ENCODE measurements at regions not wholly inside any gene's neighbourhood (a gene's known extent, or its start where the extent isn't known, plus 50 kb on each side); places are given as distances from the start of the nearest gene placed in this dataset.

GRCh38 chr13:78193846-78194245, 275.2 kb upstream of the EDNRB start:
- TF ChIP-seq CTCF (conservative IDR thresholded peaks at IDR 0.05; ENCODE audit: low read depth in 2 of 2) (no peak), POLR2AphosphoS5 (IDR thresholded peaks at IDR 0.05; ENCODE audit: low read depth) (no peak), CREB1 (CRISPR knock-in tag; IDR thresholded peaks at IDR 0.05; ENCODE audit: low read depth) (no peak), REST (IDR thresholded peaks at IDR 0.05; ENCODE audit: unreplicated experiment) (no peak), EZH2phosphoT487 (IDR thresholded peaks at IDR 0.05; ENCODE audit: unreplicated experiment) (no peak), STAT1 (IDR thresholded peaks at IDR 0.05; ENCODE audit: unreplicated experiment) (no peak), JUNB (IDR thresholded peaks at IDR 0.05; ENCODE audit: unreplicated experiment) (no peak), ZNF462 (CRISPR knock-in tag; IDR thresholded peaks at IDR 0.05) (no peak), EZH2 (IDR thresholded peaks at IDR 0.05; ENCODE audit: low read depth, unreplicated experiment) (no peak), ETS1 (IDR thresholded peaks at IDR 0.05) (no peak), NANOG (IDR thresholded peaks at IDR 0.05; ENCODE audit: borderline replicate concordance) (no peak), ZNF331 (CRISPR knock-in tag; IDR thresholded peaks at IDR 0.05; ENCODE audit: low read depth) (no peak)

Measured in GM23338 (cell line).